Stomach (tissue), 8 donors: ENCODE measurements at regions not wholly inside any gene's neighbourhood (a gene's known extent, or its start where the extent isn't known, plus 50 kb on each side); places are given as distances from the start of the nearest gene placed in this dataset.

Experiments
- DNase-seq, 2 donors: peaks; one replicate each; pipeline versions ENCODE4 v3.0.0 to v3.0.0-alpha.2; 2013 to 2019
- H3K27ac ChIP-seq, 5 donors: fragments of 200-600 bp in 4 of 5; sonication (generic) in 4 of 5; one replicate each; pipeline ENCODE4 v1.5.1; 2013 to 2019; ENCODE audit warnings: mild to moderate bottlenecking in 1 of 5, moderate library complexity in 1 of 5
- H3K27me3 ChIP-seq, 3 donors: fragments of 200-600 bp; sonication (generic); one replicate each; pipeline ENCODE4 v1.5.1; 2017 to 2019; ENCODE audit warnings: mixed run types in 1 of 3
- H3K36me3 ChIP-seq, 4 donors: fragments of 200-600 bp; sonication (generic); 1 replicate in 3 of 4; 2 replicates in 1 of 4; pipeline ENCODE4 v1.5.1; 2016 to 2019
- H3K4me1 ChIP-seq, 4 donors: fragments of 200-600 bp; sonication (generic); one replicate each; pipeline ENCODE4 v1.5.1; 2016 to 2019
- H3K4me3 ChIP-seq, 4 donors: fragments of 200-600 bp; sonication (generic) in 3 of 4; one replicate each; pipeline ENCODE4 v1.5.1; 2016 to 2019; ENCODE audit warnings: mild to moderate bottlenecking in 1 of 4
- H3K9me3 ChIP-seq, 4 donors: fragments of 200-600 bp; sonication (generic); one replicate each; pipeline ENCODE4 v1.5.1; 2016 to 2019
- EP300 ChIP-seq: sonication (generic); formaldehyde crosslinking; IDR thresholded peaks from one replicate; pipeline ENCODE4 v1.6.1; 2017; ENCODE audit warnings: antibody characterized with exemption
- POLR2A ChIP-seq, 4 donors: fragments of 450-650 bp; IDR thresholded peaks; one replicate each; pipeline ENCODE4 v1.6.1; 2016; ENCODE audit warnings: antibody characterized with exemption in 4 of 4, control low read depth in 2 of 4, mild to moderate bottlenecking in 1 of 4, moderate library complexity in 1 of 4
- POLR2AphosphoS5 ChIP-seq, 3 donors: sonication (generic); formaldehyde crosslinking; IDR thresholded peaks; one replicate each; pipeline ENCODE4 v1.6.1; 2016; ENCODE audit warnings: antibody characterized with exemption in 3 of 3
- WGBS, 5 donors: extraction: QIAGEN DNeasy Blood & Tissue Kit in 3 of 5; methylation state at CpG; one replicate each; pipeline versions ENCODE4 v1.1.5 to v1.1.7; 2013 to 2018; 5-methylcytosine and 5-hydroxymethylcytosine counted together
- intact Hi-C: fragments of 100-400 bp; cut with DNase I; formaldehyde crosslinking; loops from one replicate; pipeline ENCODE4 v1.15.1; 2023; ENCODE audit warnings: low total_unique reads
- TF ChIP-seq, protein P1 (sequence below), 7 experiments: fragments of 450-650 bp in 4 of 7; fragments of 200-600 bp in 3 of 7; sonication (generic) in 3 of 7; IDR thresholded peaks; one replicate each; pipeline ENCODE4 v1.5.1; 2016 to 2019; ENCODE audit warnings: antibody characterized with exemption in 7 of 7, control low read depth in 2 of 7, mild to moderate bottlenecking in 1 of 7
- donor health status: healthy with polysubstance abuse.
- donor health status: Bipolar disorder and iron deficiency.
- donor health status: healthy.

DNA sequence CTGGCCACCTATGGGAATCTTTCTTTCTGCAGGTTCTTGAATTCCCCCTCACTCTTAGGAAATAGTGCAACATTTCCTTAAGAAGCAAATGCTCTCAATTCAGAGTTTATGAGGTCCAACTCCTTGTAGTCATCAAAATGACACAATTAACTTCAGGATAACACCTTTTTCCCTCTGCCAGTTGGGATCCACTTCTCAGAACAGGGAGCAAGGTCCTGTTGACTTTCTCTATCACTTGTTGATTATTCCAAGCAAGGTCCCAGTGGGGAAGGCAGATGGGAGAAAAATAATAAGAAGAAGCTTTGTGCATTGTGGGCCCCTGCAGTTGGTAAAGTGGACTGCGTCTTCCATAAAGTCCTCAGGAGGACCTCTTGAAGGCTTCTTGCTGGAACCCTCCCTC is 315.6 kb upstream of the NPSR1 start:
- TF ChIP-seq, protein P1, sequence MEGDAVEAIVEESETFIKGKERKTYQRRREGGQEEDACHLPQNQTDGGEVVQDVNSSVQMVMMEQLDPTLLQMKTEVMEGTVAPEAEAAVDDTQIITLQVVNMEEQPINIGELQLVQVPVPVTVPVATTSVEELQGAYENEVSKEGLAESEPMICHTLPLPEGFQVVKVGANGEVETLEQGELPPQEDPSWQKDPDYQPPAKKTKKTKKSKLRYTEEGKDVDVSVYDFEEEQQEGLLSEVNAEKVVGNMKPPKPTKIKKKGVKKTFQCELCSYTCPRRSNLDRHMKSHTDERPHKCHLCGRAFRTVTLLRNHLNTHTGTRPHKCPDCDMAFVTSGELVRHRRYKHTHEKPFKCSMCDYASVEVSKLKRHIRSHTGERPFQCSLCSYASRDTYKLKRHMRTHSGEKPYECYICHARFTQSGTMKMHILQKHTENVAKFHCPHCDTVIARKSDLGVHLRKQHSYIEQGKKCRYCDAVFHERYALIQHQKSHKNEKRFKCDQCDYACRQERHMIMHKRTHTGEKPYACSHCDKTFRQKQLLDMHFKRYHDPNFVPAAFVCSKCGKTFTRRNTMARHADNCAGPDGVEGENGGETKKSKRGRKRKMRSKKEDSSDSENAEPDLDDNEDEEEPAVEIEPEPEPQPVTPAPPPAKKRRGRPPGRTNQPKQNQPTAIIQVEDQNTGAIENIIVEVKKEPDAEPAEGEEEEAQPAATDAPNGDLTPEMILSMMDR (IDR thresholded peaks at IDR 0.05), result no peak
- no peak for TF ChIP-seq POLR2A (IDR thresholded peaks at IDR 0.05)
- no peak for TF ChIP-seq POLR2AphosphoS5 (IDR thresholded peaks at IDR 0.05)
- peaks cover 0 to 8% (median 6%) of the 10 kb centered on the region in 4 donors for H3K9me3 ChIP-seq
- no peaks in the 10 kb centered on the region for H3K36me3 ChIP-seq
- H3K4me3 ChIP-seq, result no peak overlapping the region
- 82 to 97% (median 88%) methylated on average over 1 of the region's 1 CpG for WGBS, 5 donors
- DNase-seq, result no peak
- no peaks in the 10 kb centered on the region for H3K27me3 ChIP-seq
- no peaks in the 10 kb centered on the region for H3K4me1 ChIP-seq
- no peak overlapping the region for H3K27ac ChIP-seq
- intact Hi-C loops, result no loop called here

DNA sequence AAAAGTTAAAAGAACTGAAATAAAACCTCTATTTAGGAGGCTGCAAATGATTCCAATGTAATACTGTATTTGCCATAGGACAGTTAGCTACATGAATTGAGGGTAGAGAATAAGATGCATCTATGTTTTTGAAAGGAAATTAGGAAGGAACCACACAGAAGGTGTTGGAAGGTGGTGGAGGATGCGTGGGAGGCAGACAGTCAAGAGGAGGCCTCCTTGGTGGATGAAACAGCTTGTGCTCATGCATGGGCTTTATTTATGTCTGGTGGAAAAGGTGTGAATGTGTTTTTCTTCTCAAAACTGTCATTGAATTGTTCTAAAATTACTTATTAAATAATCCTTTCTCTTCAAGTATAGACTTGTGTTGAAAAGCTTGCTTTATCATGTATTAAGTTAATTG is 314.4 kb upstream of the NPSR1 start:
- H3K9me3 ChIP-seq, result no peaks in the 10 kb centered on the region
- no peak overlapping the region for H3K4me3 ChIP-seq
- no peak overlapping the region for H3K27ac ChIP-seq
- intact Hi-C loops, result no loop called here
- no peaks in the 10 kb centered on the region for H3K36me3 ChIP-seq
- no peak for TF ChIP-seq POLR2AphosphoS5 (IDR thresholded peaks at IDR 0.05)
- TF ChIP-seq, protein P1 (IDR thresholded peaks at IDR 0.05), result no peak
- TF ChIP-seq POLR2A (IDR thresholded peaks at IDR 0.05), result no peak
- TF ChIP-seq EP300, result no peak
- DNase-seq, result no peak
- WGBS, 5 donors, result 80 to 92% (median 85%) methylated on average over 1 of the region's 1 CpG
- no peaks in the 10 kb centered on the region for H3K4me1 ChIP-seq
- no peaks in the 10 kb centered on the region for H3K27me3 ChIP-seq

DNA sequence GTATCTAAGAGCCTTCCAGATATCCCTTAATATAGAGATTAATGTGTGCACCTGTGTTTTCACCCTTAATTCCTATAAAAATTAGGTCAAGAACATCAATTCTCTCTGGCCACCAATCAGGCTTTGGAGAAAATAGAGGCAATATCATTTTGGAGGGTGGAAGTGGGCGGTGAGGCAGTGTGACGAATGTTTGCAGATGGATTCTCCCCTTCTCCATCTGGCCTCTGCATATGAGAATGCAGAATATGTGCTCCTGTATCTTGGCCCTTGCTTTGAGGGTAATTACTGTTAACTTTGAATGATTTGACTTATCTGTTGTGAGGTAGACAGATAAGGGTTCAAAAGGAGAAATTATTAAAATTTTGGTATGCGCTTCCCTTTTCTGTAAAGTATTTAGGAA is 304.0 kb upstream of the NPSR1 start:
- H3K4me3 ChIP-seq, result no peak overlapping the region
- H3K4me1 ChIP-seq, result no peaks in the 10 kb centered on the region
- no peak overlapping the region for H3K27ac ChIP-seq
- DNase-seq, result no peak
- no peaks in the 10 kb centered on the region for H3K27me3 ChIP-seq
- no peaks in the 10 kb centered on the region for H3K9me3 ChIP-seq
- intact Hi-C loops, result no loop called here
- WGBS, 5 donors, result 80 to 86% (median 84%) methylated on average over 3 of the region's 3 CpGs
- TF ChIP-seq EP300 (no peak), POLR2AphosphoS5 (IDR thresholded peaks at IDR 0.05) (no peak), POLR2A (IDR thresholded peaks at IDR 0.05) (no peak)
- TF ChIP-seq, protein P1 (IDR thresholded peaks at IDR 0.05), result no peak
- H3K36me3 ChIP-seq, result no peaks in the 10 kb centered on the region

DNA sequence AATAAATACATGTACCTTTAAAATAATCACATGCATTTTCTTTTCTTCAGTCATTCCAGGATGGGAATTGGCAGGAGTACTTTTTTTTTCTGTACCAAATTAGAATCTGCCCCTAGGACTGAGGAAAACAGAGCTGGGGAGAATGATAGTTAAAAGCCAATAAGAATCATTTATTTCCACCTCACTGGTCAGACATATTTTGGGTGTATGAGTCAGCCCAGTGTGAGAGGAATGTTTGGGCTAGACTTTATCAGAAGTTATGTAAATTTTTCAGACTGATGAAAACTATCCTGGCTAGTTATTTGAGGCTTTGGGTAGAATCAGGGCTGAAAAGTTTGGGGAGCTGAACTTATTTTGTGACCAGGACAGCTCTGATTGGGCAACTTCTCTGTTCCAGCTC is 303.1 kb upstream of the NPSR1 start:
- no peak for DNase-seq
- intact Hi-C loops, result no loop called here
- Histone ChIP-seq H3K4me3 (no peak overlapping the region), H3K27ac (no peak overlapping the region), H3K36me3 (no peaks in the 10 kb centered on the region), H3K4me1 (no peaks in the 10 kb centered on the region), H3K9me3 (no peaks in the 10 kb centered on the region), H3K27me3 (no peaks in the 10 kb centered on the region)
- TF ChIP-seq, protein P1 (IDR thresholded peaks at IDR 0.05), result no peak
- TF ChIP-seq POLR2A (IDR thresholded peaks at IDR 0.05) (no peak), POLR2AphosphoS5 (IDR thresholded peaks at IDR 0.05) (no peak), EP300 (no peak)
